Mammary epithelial cell (primary cell): ENCODE measurements at regions not wholly inside any gene's neighbourhood (a gene's known extent, or its start where the extent isn't known, plus 50 kb on each side); places are given as distances from the start of the nearest gene placed in this dataset.

Experiments
- CTCF ChIP-seq, 2 donors: IDR thresholded peaks in 1 of 2; conservative IDR thresholded peaks in 1 of 2; 2 replicates each; pipeline ENCODE4 v1.5.1; 2011 to 2012; ENCODE audit warnings: inconsistent platforms in 2 of 2, low read length in 2 of 2, mild to moderate bottlenecking in 2 of 2, control low read depth in 1 of 2, low read depth in 1 of 2; ENCODE audit not compliant: insufficient read depth in 1 of 2; ENCODE audit errors: extremely low read depth in 1 of 2
- EZH2 ChIP-seq: IDR thresholded peaks from 2 replicates; pipeline ENCODE4 v1.6.1; 2012; ENCODE audit warnings: low read length, inconsistent platforms, borderline replicate concordance

DNA sequence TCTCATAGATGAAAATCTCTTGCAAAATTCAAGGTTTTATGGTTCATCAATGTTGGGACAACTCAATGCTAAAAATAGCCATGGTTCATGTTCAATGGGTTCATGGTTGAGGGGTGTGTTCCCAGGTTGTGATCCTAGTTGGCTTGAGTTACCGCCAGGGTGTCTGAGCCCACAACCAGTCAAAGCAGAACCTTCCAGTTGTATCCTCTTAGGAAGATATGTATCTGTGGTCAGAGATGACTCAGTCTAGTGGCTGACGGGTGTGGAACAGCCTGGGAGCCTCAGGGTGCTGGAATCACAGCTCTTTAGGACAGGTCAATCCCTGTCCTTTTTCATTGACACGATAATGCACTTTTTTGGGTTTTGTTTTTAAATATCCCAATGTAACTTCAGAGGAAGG lies 192.3 kb upstream of the NR3C2 start:
- TF ChIP-seq CTCF (conservative IDR thresholded peaks at IDR 0.05 in 1 of 2, IDR thresholded peaks at IDR 0.05 in 1 of 2; ENCODE audit: extremely low read depth in 1 of 2, insufficient read depth in 1 of 2, low read depth in 1 of 2, low read length in 2 of 2) = peak in 1 of 2 donors; percentile 10
- TF ChIP-seq EZH2 = no peak
